D721Med (cell line): ENCODE measurements at regions not wholly inside any gene's neighbourhood (a gene's known extent, or its start where the extent isn't known, plus 50 kb on each side); places are given as distances from the start of the nearest gene placed in this dataset.
"Not testable (repeated sequence)": the region's sequence is repeated elsewhere in the genome, so short reads cannot be mapped to it uniquely, and the experiment has no call there.

ENCODE experiments used
- DNase-seq: peaks from one replicate; pipeline ENCODE4 v3.0.0; 2011; ENCODE audit warnings: low spot score; ENCODE audit not compliant: insufficient read length
- FAIRE-seq: peaks from 2 replicates; lab custom pipeline; 2011; peaks lifted over from hg19 to GRCh38; lab: Jason Lieb, UNC
- TF ChIP-seq, protein P1 (sequence below): IDR thresholded peaks from 2 replicates; pipeline ENCODE4 v1.5.1; 2012; ENCODE audit warnings: mild to moderate bottlenecking, control low read depth; ENCODE audit not compliant: insufficient read depth; ENCODE audit errors: missing control alignments

DNA sequence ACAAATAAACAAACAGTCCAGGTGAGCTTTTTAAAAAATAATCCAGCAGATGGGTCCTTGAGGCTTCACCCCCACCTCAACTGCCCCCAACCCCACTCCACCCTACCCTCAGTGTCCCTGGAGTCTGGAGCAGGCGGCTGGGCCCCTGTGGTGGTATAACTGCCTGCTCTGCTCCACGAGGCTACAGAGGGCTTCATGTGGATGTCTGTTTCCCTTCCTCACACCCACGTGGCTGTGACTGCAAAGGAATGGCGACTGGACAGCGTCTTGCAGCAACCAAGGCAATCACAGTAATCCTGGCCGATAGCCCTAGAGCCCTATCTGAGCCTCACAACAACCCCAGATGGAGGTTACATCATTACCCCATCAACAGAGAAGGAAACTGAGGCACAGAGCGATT is 76.5 kb downstream of the SLC2A10 start:
- TF ChIP-seq, protein P1, sequence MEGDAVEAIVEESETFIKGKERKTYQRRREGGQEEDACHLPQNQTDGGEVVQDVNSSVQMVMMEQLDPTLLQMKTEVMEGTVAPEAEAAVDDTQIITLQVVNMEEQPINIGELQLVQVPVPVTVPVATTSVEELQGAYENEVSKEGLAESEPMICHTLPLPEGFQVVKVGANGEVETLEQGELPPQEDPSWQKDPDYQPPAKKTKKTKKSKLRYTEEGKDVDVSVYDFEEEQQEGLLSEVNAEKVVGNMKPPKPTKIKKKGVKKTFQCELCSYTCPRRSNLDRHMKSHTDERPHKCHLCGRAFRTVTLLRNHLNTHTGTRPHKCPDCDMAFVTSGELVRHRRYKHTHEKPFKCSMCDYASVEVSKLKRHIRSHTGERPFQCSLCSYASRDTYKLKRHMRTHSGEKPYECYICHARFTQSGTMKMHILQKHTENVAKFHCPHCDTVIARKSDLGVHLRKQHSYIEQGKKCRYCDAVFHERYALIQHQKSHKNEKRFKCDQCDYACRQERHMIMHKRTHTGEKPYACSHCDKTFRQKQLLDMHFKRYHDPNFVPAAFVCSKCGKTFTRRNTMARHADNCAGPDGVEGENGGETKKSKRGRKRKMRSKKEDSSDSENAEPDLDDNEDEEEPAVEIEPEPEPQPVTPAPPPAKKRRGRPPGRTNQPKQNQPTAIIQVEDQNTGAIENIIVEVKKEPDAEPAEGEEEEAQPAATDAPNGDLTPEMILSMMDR = no peak
- FAIRE-seq (no peak), DNase-seq (no peak)

DNA sequence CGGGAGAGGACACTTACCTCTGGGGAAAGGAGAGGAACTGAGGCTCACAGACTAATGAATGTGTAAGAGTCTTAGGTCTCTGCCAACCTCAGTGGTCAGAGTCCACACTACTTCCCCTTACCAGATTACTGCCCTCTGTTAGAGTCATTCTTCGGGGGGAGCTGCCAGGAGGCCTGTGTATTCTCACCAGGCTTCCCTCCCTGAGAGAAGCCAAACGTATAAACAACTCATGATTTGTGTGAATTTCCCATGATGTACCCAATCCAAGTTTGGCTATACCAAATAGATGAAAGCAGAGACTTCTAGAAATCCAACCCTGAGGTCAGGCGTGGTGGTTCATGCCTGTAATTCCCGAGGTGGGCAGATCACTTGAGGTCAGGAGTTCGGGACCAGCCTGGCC is 77.1 kb downstream of the SLC2A10 start:
- FAIRE-seq (no peak), DNase-seq (no peak)
- TF ChIP-seq, protein P1 = no peak

DNA sequence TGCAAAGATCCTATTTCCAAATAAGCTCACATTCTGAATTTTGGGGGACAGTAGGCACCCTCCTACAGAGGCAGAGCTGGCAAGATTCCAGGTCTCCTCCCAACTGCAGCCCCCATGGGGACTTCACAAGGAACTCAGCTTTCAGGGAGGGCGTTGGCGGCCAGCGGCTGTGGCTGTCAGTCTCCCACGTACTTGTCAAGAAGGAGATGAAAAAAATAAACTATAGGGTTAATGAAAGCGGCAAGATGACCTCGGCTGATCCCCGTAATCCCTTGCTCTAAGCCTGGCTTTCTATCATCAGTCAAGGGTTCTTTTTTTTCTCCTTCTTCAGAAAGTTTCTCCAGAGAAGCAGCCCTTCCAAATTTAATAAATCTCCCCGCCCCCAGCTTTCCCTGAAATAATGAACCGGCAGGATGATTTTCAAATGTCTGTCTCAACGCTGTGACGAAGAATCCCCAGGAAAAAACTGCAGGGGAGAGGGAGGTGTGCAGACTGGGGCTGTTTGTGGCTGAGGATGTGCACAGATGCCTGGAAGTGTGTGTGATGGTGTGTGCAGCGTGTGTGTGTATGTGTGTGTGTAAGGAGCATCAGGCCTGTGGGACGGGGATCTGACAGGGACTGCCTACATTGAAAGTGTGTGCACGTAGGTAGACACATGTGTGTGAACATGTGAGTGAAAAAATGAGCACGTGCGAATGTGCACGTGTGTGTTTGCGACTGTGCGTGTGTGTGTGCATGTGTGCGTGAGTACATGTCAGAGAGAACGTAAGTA is 78.7 kb downstream of the SLC2A10 start:
- FAIRE-seq = no peak
- peak; percentile 68 for DNase-seq
- TF ChIP-seq, protein P1 = no peak

DNA sequence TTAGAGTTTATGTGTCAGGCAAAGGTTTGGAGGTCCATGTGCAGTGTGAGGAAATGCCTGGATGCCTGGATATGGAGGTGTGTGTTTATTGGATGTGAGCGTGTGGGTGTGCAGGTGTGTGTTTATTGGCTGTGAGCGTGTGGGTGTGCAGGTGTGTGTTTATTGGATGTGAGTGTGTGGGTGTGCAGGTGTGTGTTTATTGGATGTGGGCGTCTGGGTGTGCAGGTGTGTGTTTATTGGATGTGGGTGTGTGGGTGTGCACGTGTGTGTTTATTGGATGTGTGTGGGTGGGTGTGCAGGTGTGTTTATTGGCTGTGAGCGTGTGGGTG is 79.3 kb downstream of the SLC2A10 start:
- peak; percentile 53 for FAIRE-seq
- DNase-seq = not testable (repeated sequence)

DNA sequence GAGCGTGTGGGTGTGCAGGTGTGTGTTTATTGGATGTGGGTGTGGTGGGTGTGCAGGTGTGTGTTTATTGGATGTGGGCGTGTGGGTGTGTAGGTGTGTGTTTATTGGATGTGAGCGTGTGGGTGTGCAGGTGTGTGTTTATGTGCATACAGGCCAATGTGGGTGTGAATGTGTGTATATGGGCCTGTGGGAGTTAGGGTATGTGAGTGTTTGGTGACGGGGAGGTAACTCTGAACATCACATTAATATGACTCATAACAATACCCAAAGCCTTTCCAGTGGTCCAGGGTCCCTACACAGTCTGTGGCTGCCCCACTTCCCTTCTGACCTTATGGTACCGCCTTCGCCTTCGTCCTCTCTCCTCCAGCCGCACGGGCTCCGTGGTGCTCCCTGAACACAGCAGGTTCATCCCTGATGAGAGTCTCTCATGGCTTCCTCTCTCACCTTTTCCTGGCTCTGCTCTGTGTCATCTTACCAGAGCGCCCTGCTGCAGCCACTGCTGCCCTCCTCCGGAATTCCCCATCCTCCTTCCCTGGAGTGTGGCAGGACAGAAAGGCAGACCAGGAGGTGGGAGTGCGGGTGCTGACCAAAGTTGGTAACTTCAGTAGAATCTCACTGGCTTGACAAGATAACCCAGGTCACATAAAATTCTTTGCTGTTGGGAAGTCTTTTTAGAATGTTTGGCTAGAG is 80.0 kb downstream of the SLC2A10 start:
- no peak for FAIRE-seq
- no peak for DNase-seq

DNA sequence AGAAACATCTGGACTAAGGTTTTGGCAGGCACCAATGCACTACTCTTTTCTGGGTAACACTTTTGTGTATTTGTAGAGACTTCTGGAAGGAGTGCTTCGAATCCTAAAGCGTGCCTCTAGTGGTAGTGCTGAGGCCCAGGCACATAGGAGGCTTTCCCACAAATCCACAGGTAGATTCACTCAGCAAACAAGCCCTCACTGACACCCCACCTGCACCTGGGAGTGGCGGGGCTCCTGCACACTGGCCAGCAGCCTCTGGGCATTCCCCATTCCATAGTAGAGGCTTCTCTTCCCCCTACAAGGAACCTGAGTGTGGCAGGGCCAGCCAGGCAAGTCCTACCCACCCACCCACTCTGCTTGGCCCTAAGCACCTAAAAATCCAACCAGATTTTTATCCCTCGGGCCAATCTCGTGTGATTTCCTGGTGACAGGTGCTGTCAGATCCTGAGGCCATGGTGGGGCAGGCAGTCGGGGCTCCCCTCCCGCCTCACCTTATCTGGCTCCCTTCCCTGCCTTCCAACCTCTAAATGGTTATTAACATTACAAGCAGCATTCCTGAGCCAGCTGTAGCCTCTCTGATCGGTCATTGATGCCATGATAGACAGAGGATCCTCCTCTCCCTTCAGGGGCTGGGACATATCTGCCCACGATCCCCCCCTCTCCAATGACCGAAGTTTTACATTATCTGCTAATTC is 82.4 kb downstream of the SLC2A10 start:
- DNase-seq (no peak), FAIRE-seq (no peak)
- TF ChIP-seq, protein P1 = no peak

More for the DNA sequence above, 80.0 kb downstream of the SLC2A10 start:
- TF ChIP-seq, protein P1 = no peak

DNA sequence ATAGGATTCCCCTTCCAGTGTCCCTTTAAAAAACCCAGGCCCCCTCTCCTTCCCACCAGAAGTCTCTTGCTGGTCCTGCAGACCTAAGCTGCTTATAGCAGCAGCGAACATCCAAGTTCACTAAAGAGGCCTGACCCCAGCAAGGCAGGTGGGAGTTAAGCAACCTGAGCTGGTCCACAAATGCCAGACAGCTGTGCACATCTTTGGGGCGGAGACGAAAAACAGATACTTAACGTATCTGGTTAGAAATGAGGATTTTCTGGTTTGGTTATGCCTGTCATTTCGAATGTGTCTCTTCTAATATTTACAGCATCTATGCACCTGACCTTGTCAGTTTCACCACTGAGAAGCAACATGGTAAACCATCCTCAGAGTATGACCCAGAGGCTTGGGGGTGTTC is 87.8 kb downstream of the SLC2A10 start:
- TF ChIP-seq, protein P1 = no peak
- FAIRE-seq = no peak
- DNase-seq = no peak
